ENCODE measurements at regions not wholly inside any gene's neighbourhood (a gene's known extent, or its start where the extent isn't known, plus 50 kb on each side); places are given as distances from the start of the nearest gene placed in this dataset.

- TF ChIP-seq POLR2A (IDR thresholded peaks at IDR 0.05; ENCODE audit: extremely low read depth, insufficient read length) (no peak), MAX (IDR thresholded peaks at IDR 0.05; ENCODE audit: low read depth, low read length) (no peak), CTCF (IDR thresholded peaks at IDR 0.05; ENCODE audit: low read depth, low read length) (no peak), MYC (IDR thresholded peaks at IDR 0.05; ENCODE audit: low read depth, low read length) (no peak)
- DNase-seq (ENCODE audit: low read depth): no peak
- no peak overlapping the region for H3K4me3 ChIP-seq (ENCODE audit: low read depth, low read length)
Measured at GRCh38 chr2:217741381-217741955, 261.3 kb downstream of the TNS1 start.

GRCh38 chr2:217740756-217741155 lies 262.0 kb downstream of the TNS1 start:
- TF ChIP-seq CTCF (IDR thresholded peaks at IDR 0.05; ENCODE audit: low read depth, low read length) (no peak), MYC (IDR thresholded peaks at IDR 0.05; ENCODE audit: low read depth, low read length) (no peak), MAX (IDR thresholded peaks at IDR 0.05; ENCODE audit: low read depth, low read length) (no peak), POLR2A (IDR thresholded peaks at IDR 0.05; ENCODE audit: extremely low read depth, insufficient read length) (no peak)
- no peak overlapping the region for H3K4me3 ChIP-seq (ENCODE audit: low read depth, low read length)
- DNase-seq (ENCODE audit: low read depth): no peak

GRCh38 chr2:217740178-217740577 lies 262.6 kb downstream of the TNS1 start:
- H3K4me3 ChIP-seq (ENCODE audit: low read depth, low read length): no peak overlapping the region
- no peak for DNase-seq (ENCODE audit: low read depth)
- no peak for TF ChIP-seq POLR2A (IDR thresholded peaks at IDR 0.05; ENCODE audit: extremely low read depth, insufficient read length)
- no peak for TF ChIP-seq CTCF (IDR thresholded peaks at IDR 0.05; ENCODE audit: low read depth, low read length)
- TF ChIP-seq MAX (IDR thresholded peaks at IDR 0.05; ENCODE audit: low read depth, low read length): no peak
- no peak for TF ChIP-seq MYC (IDR thresholded peaks at IDR 0.05; ENCODE audit: low read depth, low read length)

GRCh38 chr2:217739741-217740140 lies 263.1 kb downstream of the TNS1 start:
- TF ChIP-seq POLR2A (IDR thresholded peaks at IDR 0.05; ENCODE audit: extremely low read depth, insufficient read length): no peak
- TF ChIP-seq CTCF (IDR thresholded peaks at IDR 0.05; ENCODE audit: low read depth, low read length): no peak
- no peak for TF ChIP-seq MAX (IDR thresholded peaks at IDR 0.05; ENCODE audit: low read depth, low read length)
- no peak for TF ChIP-seq MYC (IDR thresholded peaks at IDR 0.05; ENCODE audit: low read depth, low read length)
- no peak overlapping the region for H3K4me3 ChIP-seq (ENCODE audit: low read depth, low read length)
- DNase-seq (ENCODE audit: low read depth): no peak

GRCh38 chr2:217738061-217738460 lies 264.7 kb downstream of the TNS1 start:
- no peak for TF ChIP-seq CTCF (IDR thresholded peaks at IDR 0.05; ENCODE audit: low read depth, low read length)
- no peak for TF ChIP-seq MAX (IDR thresholded peaks at IDR 0.05; ENCODE audit: low read depth, low read length)
- no peak for TF ChIP-seq MYC (IDR thresholded peaks at IDR 0.05; ENCODE audit: low read depth, low read length)
- no peak for TF ChIP-seq POLR2A (IDR thresholded peaks at IDR 0.05; ENCODE audit: extremely low read depth, insufficient read length)
- H3K4me3 ChIP-seq (ENCODE audit: low read depth, low read length): no peak overlapping the region
- no peak for DNase-seq (ENCODE audit: low read depth)

All from NB4 (cell line).